Neutrophil (primary cell): ENCODE measurements at regions not wholly inside any gene's neighbourhood (a gene's known extent, or its start where the extent isn't known, plus 50 kb on each side); places are given as distances from the start of the nearest gene placed in this dataset.

Source experiments
- H3K27ac ChIP-seq: fragments of 200-600 bp; sonication (generic); 2 replicates; pipeline ENCODE4 v1.5.1; 2016; ENCODE audit warnings: mild to moderate bottlenecking, moderate library complexity
- H3K27me3 ChIP-seq: fragments of 200-600 bp; sonication (generic); 2 replicates; pipeline ENCODE4 v1.6.0; 2016; ENCODE audit warnings: mild to moderate bottlenecking
- H3K36me3 ChIP-seq: fragments of 200-600 bp; sonication (generic); 2 replicates; pipeline ENCODE4 v1.5.1; 2017
- H3K4me1 ChIP-seq, 2 experiments: fragments of 200-600 bp in 1 of 2; sonication (generic) in 1 of 2; 1 replicate in 1 of 2; 2 replicates in 1 of 2; pipeline versions ENCODE4 v1.5.1 to v1.6.1; 2013 to 2016; ENCODE audit warnings: low read depth in 1 of 2, low read length in 1 of 2, mild to moderate bottlenecking in 1 of 2, moderate library complexity in 1 of 2; ENCODE audit not compliant: control insufficient read depth in 1 of 2, insufficient read depth in 1 of 2
- H3K4me3 ChIP-seq, 2 experiments: fragments of 200-600 bp in 1 of 2; sonication (generic) in 1 of 2; 1 replicate in 1 of 2; 2 replicates in 1 of 2; pipeline ENCODE4 v1.5.1; 2013 to 2016; ENCODE audit warnings: low read depth in 1 of 2, low read length in 1 of 2, mild to moderate bottlenecking in 1 of 2, moderate library complexity in 1 of 2
- H3K9me3 ChIP-seq: fragments of 200-600 bp; sonication (generic); 2 replicates; pipeline ENCODE4 v1.5.1; 2016
- CTCF ChIP-seq: fragments of 200-600 bp; sonication (generic); IDR thresholded peaks from 2 replicates; pipeline ENCODE4 v1.5.1; 2016; ENCODE audit warnings: antibody characterized with exemption

- TF ChIP-seq CTCF = no peak
- Histone ChIP-seq H3K9me3 (no peaks in the 10 kb centered on the region), H3K4me3 (no peak overlapping the region), H3K27ac (no peak overlapping the region), H3K27me3 (no peaks in the 10 kb centered on the region), H3K36me3 (no peaks in the 10 kb centered on the region), H3K4me1 (no peaks in the 10 kb centered on the region)
Measured at GRCh38 chr12:77167801-77168200, 102.4 kb upstream of the E2F7 start.

- no peak for TF ChIP-seq CTCF
- Histone ChIP-seq H3K4me3 (no peak overlapping the region), H3K27ac (no peak overlapping the region), H3K4me1 (no peaks in the 10 kb centered on the region), H3K36me3 (no peaks in the 10 kb centered on the region), H3K27me3 (no peaks in the 10 kb centered on the region), H3K9me3 (no peaks in the 10 kb centered on the region)
Measured at GRCh38 chr12:77166696-77167095, 101.3 kb upstream of the E2F7 start.

GRCh38 chr12:77163074-77164038 lies 98.0 kb upstream of the E2F7 start:
- H3K36me3 ChIP-seq = no peaks in the 10 kb centered on the region
- no peak overlapping the region for H3K27ac ChIP-seq
- H3K27me3 ChIP-seq = no peaks in the 10 kb centered on the region
- H3K9me3 ChIP-seq = no peaks in the 10 kb centered on the region
- TF ChIP-seq CTCF = no peak
- H3K4me1 ChIP-seq = no peaks in the 10 kb centered on the region
- H3K4me3 ChIP-seq = no peak overlapping the region

- H3K36me3 ChIP-seq = no peaks in the 10 kb centered on the region
- no peaks in the 10 kb centered on the region for H3K9me3 ChIP-seq
- H3K27me3 ChIP-seq = no peaks in the 10 kb centered on the region
- no peak for TF ChIP-seq CTCF
- H3K27ac ChIP-seq = no peak overlapping the region
- no peak overlapping the region for H3K4me3 ChIP-seq
- H3K4me1 ChIP-seq = no peaks in the 10 kb centered on the region
Measured at GRCh38 chr12:77161944-77162343, 96.6 kb upstream of the E2F7 start.

- Histone ChIP-seq H3K27me3 (no peaks in the 10 kb centered on the region), H3K36me3 (no peaks in the 10 kb centered on the region), H3K4me3 (no peak overlapping the region), H3K9me3 (no peaks in the 10 kb centered on the region), H3K4me1 (no peaks in the 10 kb centered on the region), H3K27ac (no peak overlapping the region)
- TF ChIP-seq CTCF = no peak
Measured at GRCh38 chr12:77160931-77161330, 95.6 kb upstream of the E2F7 start.
